ENCODE measurements at regions not wholly inside any gene's neighbourhood (a gene's known extent, or its start where the extent isn't known, plus 50 kb on each side); places are given as distances from the start of the nearest gene placed in this dataset.
"Not testable (repeated sequence)": the region's sequence is repeated elsewhere in the genome, so short reads cannot be mapped to it uniquely, and the experiment has no call there.

GRCh38 chr12:124157406-124157805 lies 137.5 kb upstream of the RFLNA start:
- DNase-seq, result no peak
- Histone ChIP-seq H3K4me3 (ENCODE audit: insufficient read depth, low read depth, low read length) (no peak overlapping the region), H3K27me3 (ENCODE audit: control insufficient read depth, insufficient read depth, low read length) (no peaks in the 10 kb centered on the region), H3K36me3 (replicated peaks; ENCODE audit: control insufficient read depth, insufficient read depth, low read length) (no peaks in the 10 kb centered on the region)

- Histone ChIP-seq H3K27me3 (ENCODE audit: control insufficient read depth, insufficient read depth, low read length) (no peaks in the 10 kb centered on the region), H3K36me3 (replicated peaks; ENCODE audit: control insufficient read depth, insufficient read depth, low read length) (no peaks in the 10 kb centered on the region), H3K4me3 (ENCODE audit: insufficient read depth, low read depth, low read length) (no peak overlapping the region)
- no peak for DNase-seq
Measured at GRCh38 chr12:124159655-124160054, 135.2 kb upstream of the RFLNA start.

- DNase-seq, result peak; percentile 61
- no peaks in the 10 kb centered on the region for H3K36me3 ChIP-seq (replicated peaks; ENCODE audit: control insufficient read depth, insufficient read depth, low read length)
- no peaks in the 10 kb centered on the region for H3K27me3 ChIP-seq (ENCODE audit: control insufficient read depth, insufficient read depth, low read length)
- no peak overlapping the region for H3K4me3 ChIP-seq (ENCODE audit: insufficient read depth, low read depth, low read length)
Measured at GRCh38 chr12:124160097-124160756, 134.7 kb upstream of the RFLNA start.

GRCh38 chr12:124161402-124161801 lies 133.5 kb upstream of the RFLNA start:
- not testable (repeated sequence) for H3K4me3 ChIP-seq (ENCODE audit: insufficient read depth, low read depth, low read length); DNase-seq; H3K27me3 ChIP-seq (ENCODE audit: control insufficient read depth, insufficient read depth, low read length)

GRCh38 chr12:124162151-124163110 lies 132.5 kb upstream of the RFLNA start:
- no peak overlapping the region for H3K4me3 ChIP-seq (ENCODE audit: insufficient read depth, low read depth, low read length)
- DNase-seq, result no peak
- H3K27me3 ChIP-seq (ENCODE audit: control insufficient read depth, insufficient read depth, low read length), result no peaks in the 10 kb centered on the region
- H3K36me3 ChIP-seq (replicated peaks; ENCODE audit: control insufficient read depth, insufficient read depth, low read length), result no peaks in the 10 kb centered on the region

More at GRCh38 chr12:124161402-124161801, 133.5 kb upstream of the RFLNA start:
- not testable (repeated sequence) for H3K36me3 ChIP-seq (replicated peaks; ENCODE audit: control insufficient read depth, insufficient read depth, low read length)

- DNase-seq, result no peak
- Histone ChIP-seq H3K27me3 (ENCODE audit: control insufficient read depth, insufficient read depth, low read length) (no peaks in the 10 kb centered on the region), H3K36me3 (replicated peaks; ENCODE audit: control insufficient read depth, insufficient read depth, low read length) (no peaks in the 10 kb centered on the region), H3K4me3 (ENCODE audit: insufficient read depth, low read depth, low read length) (no peak overlapping the region)
Measured at GRCh38 chr12:124165695-124166094, 129.2 kb upstream of the RFLNA start.

GRCh38 chr12:124167141-124167540 lies 127.8 kb upstream of the RFLNA start:
- Histone ChIP-seq H3K27me3 (ENCODE audit: control insufficient read depth, insufficient read depth, low read length) (no peaks in the 10 kb centered on the region), H3K36me3 (replicated peaks; ENCODE audit: control insufficient read depth, insufficient read depth, low read length) (no peaks in the 10 kb centered on the region), H3K4me3 (ENCODE audit: insufficient read depth, low read depth, low read length) (no peak overlapping the region)
- DNase-seq, result no peak

GRCh38 chr12:124168016-124168786 lies 126.7 kb upstream of the RFLNA start:
- Histone ChIP-seq H3K36me3 (replicated peaks; ENCODE audit: control insufficient read depth, insufficient read depth, low read length) (no peaks in the 10 kb centered on the region), H3K4me3 (ENCODE audit: insufficient read depth, low read depth, low read length) (no peak overlapping the region), H3K27me3 (ENCODE audit: control insufficient read depth, insufficient read depth, low read length) (no peaks in the 10 kb centered on the region)
- DNase-seq, result no peak

GRCh38 chr12:124169577-124170284 lies 125.2 kb upstream of the RFLNA start:
- Histone ChIP-seq H3K27me3 (ENCODE audit: control insufficient read depth, insufficient read depth, low read length) (no peaks in the 10 kb centered on the region), H3K36me3 (replicated peaks; ENCODE audit: control insufficient read depth, insufficient read depth, low read length) (no peaks in the 10 kb centered on the region), H3K4me3 (ENCODE audit: insufficient read depth, low read depth, low read length) (no peak overlapping the region)
- no peak for DNase-seq

- H3K27me3 ChIP-seq (ENCODE audit: control insufficient read depth, insufficient read depth, low read length), result no peaks in the 10 kb centered on the region
Measured at GRCh38 chr12:124170760-124171159, 124.1 kb upstream of the RFLNA start.

GRCh38 chr12:124171231-124171979 lies 123.5 kb upstream of the RFLNA start:
- H3K27me3 ChIP-seq (ENCODE audit: control insufficient read depth, insufficient read depth, low read length), result no peaks in the 10 kb centered on the region
- no peak overlapping the region for H3K4me3 ChIP-seq (ENCODE audit: insufficient read depth, low read depth, low read length)
- DNase-seq, result no peak
- no peaks in the 10 kb centered on the region for H3K36me3 ChIP-seq (replicated peaks; ENCODE audit: control insufficient read depth, insufficient read depth, low read length)

More at GRCh38 chr12:124170760-124171159, 124.1 kb upstream of the RFLNA start:
- no peaks in the 10 kb centered on the region for H3K36me3 ChIP-seq (replicated peaks; ENCODE audit: control insufficient read depth, insufficient read depth, low read length)
- DNase-seq, result no peak
- H3K4me3 ChIP-seq (ENCODE audit: insufficient read depth, low read depth, low read length), result no peak overlapping the region

- H3K27me3 ChIP-seq (ENCODE audit: control insufficient read depth, insufficient read depth, low read length), result no peaks in the 10 kb centered on the region
- no peak overlapping the region for H3K4me3 ChIP-seq (ENCODE audit: insufficient read depth, low read depth, low read length)
- DNase-seq, result no peak
- H3K36me3 ChIP-seq (replicated peaks; ENCODE audit: control insufficient read depth, insufficient read depth, low read length), result no peaks in the 10 kb centered on the region
Measured at GRCh38 chr12:124172636-124173035, 122.3 kb upstream of the RFLNA start.

GRCh38 chr12:124173692-124174091 lies 121.2 kb upstream of the RFLNA start:
- Histone ChIP-seq H3K4me3 (ENCODE audit: insufficient read depth, low read depth, low read length) (no peak overlapping the region), H3K27me3 (ENCODE audit: control insufficient read depth, insufficient read depth, low read length) (no peaks in the 10 kb centered on the region), H3K36me3 (replicated peaks; ENCODE audit: control insufficient read depth, insufficient read depth, low read length) (no peaks in the 10 kb centered on the region)
- DNase-seq, result no peak

Data from H7 (cell line).